ENCODE measurements at regions not wholly inside any gene's neighbourhood (a gene's known extent, or its start where the extent isn't known, plus 50 kb on each side); places are given as distances from the start of the nearest gene placed in this dataset.

- no peak for DNase-seq
Observed at GRCh38 chr3:18880691-18881090, 267.6 kb upstream of the KCNH8 start.

GRCh38 chr3:18872466-18872865, 275.8 kb upstream of the KCNH8 start:
- no peak for DNase-seq

- DNase-seq, result no peak
Observed at GRCh38 chr3:18870642-18871041, 277.7 kb upstream of the KCNH8 start.

- no peak for DNase-seq
Observed at GRCh38 chr3:18870074-18870640, 278.2 kb upstream of the KCNH8 start.

GRCh38 chr3:18868911-18869689, 279.2 kb upstream of the KCNH8 start:
- no peak for DNase-seq

- DNase-seq, result no peak
Observed at GRCh38 chr3:18866899-18867298, 281.4 kb upstream of the KCNH8 start.

- no peak for DNase-seq
Observed at GRCh38 chr3:18864933-18865731, 283.2 kb upstream of the KCNH8 start.

- no peak for DNase-seq
Observed at GRCh38 chr3:18862077-18862476, 286.2 kb upstream of the KCNH8 start.

GRCh38 chr3:18861137-18861536, 287.2 kb upstream of the KCNH8 start:
- DNase-seq, result no peak

GRCh38 chr3:18853269-18853668, 295.0 kb upstream of the KCNH8 start:
- DNase-seq, result no peak

GRCh38 chr3:18847583-18848197, 300.6 kb upstream of the KCNH8 start:
- no peak for DNase-seq

- no peak for DNase-seq
Observed at GRCh38 chr3:18843983-18844382, 304.3 kb upstream of the KCNH8 start.

- DNase-seq, result no peak
Observed at GRCh38 chr3:18843188-18843587, 305.1 kb upstream of the KCNH8 start.

- no peak for DNase-seq
Observed at GRCh38 chr3:18841422-18842343, 306.6 kb upstream of the KCNH8 start.

- DNase-seq, result no peak
Observed at GRCh38 chr3:18840535-18841137, 307.7 kb upstream of the KCNH8 start.

GRCh38 chr3:18838758-18839157, 309.6 kb upstream of the KCNH8 start:
- DNase-seq, result no peak

- no peak for DNase-seq
Observed at GRCh38 chr3:18837137-18837755, 311.1 kb upstream of the KCNH8 start.

GRCh38 chr3:18835021-18835420, 313.3 kb upstream of the KCNH8 start:
- DNase-seq, result no peak

- DNase-seq, result no peak
Observed at GRCh38 chr3:18830087-18830486, 318.2 kb upstream of the KCNH8 start.

GRCh38 chr3:18828637-18829036, 319.7 kb upstream of the KCNH8 start:
- no peak for DNase-seq

GRCh38 chr3:18827664-18828063, 320.6 kb upstream of the KCNH8 start:
- DNase-seq, result no peak

All from retina (tissue), 1 donor.